Trophoblast cell (in vitro differentiated cells and primary cell): ENCODE measurements at regions not wholly inside any gene's neighbourhood (a gene's known extent, or its start where the extent isn't known, plus 50 kb on each side); places are given as distances from the start of the nearest gene placed in this dataset.

Source experiments
- DNase-seq, 2 donors: peaks; one replicate each; pipeline ENCODE4 v3.0.0-alpha.2; 2016
- H2AFZ ChIP-seq: 2 replicates; pipeline ENCODE4 v1.6.1; 2013; ENCODE audit warnings: low read length, moderate library complexity, mild to moderate bottlenecking; ENCODE audit not compliant: insufficient read depth, poor library complexity
- H2AK5ac ChIP-seq: 2 replicates; pipeline ENCODE4 v1.6.1; 2013; ENCODE audit warnings: mild to moderate bottlenecking, low read length
- H2BK120ac ChIP-seq: 2 replicates; pipeline ENCODE4 v1.6.1; 2013; ENCODE audit warnings: low read length, mild to moderate bottlenecking, moderate library complexity; ENCODE audit not compliant: insufficient read depth, poor library complexity
- H2BK12ac ChIP-seq: 2 replicates; pipeline ENCODE4 v1.6.1; 2013; ENCODE audit warnings: mild to moderate bottlenecking, low read length, moderate library complexity
- H2BK5ac ChIP-seq: 2 replicates; pipeline ENCODE4 v1.6.1; 2013; ENCODE audit warnings: low read length, low read depth, moderate library complexity, mild to moderate bottlenecking; ENCODE audit not compliant: poor library complexity
- H3K14ac ChIP-seq: 2 replicates; pipeline ENCODE4 v1.6.1; 2013; ENCODE audit warnings: mild to moderate bottlenecking, low read length
- H3K18ac ChIP-seq: 2 replicates; pipeline ENCODE4 v1.6.1; 2013; ENCODE audit warnings: mild to moderate bottlenecking, low read length
- H3K23ac ChIP-seq: 2 replicates; pipeline ENCODE4 v1.6.1; 2013; ENCODE audit warnings: low read length
- H3K27ac ChIP-seq: 2 replicates; pipeline ENCODE4 v1.5.1; 2013; ENCODE audit warnings: low read depth, mild to moderate bottlenecking, inconsistent platforms, low read length, moderate library complexity
- H3K27me3 ChIP-seq: 2 replicates; pipeline ENCODE4 v1.6.1; 2013; ENCODE audit warnings: inconsistent platforms, mild to moderate bottlenecking, low read length, moderate library complexity; ENCODE audit not compliant: insufficient read depth
- H3K36me3 ChIP-seq, 2 experiments: 1 replicate in 1 of 2; 2 replicates in 1 of 2; pipeline ENCODE4 v1.6.1; 2013; ENCODE audit warnings: low read length in 2 of 2, mild to moderate bottlenecking in 2 of 2, moderate library complexity in 1 of 2; ENCODE audit not compliant: insufficient read depth in 2 of 2, control insufficient read depth in 1 of 2
- H3K4ac ChIP-seq: 2 replicates; pipeline ENCODE4 v1.6.1; 2013; ENCODE audit warnings: low read depth, mild to moderate bottlenecking, low read length, moderate library complexity
- H3K4me1 ChIP-seq, 2 experiments: 1 replicate in 1 of 2; 2 replicates in 1 of 2; pipeline ENCODE4 v1.6.1; 2013; ENCODE audit warnings: low read length in 2 of 2, mild to moderate bottlenecking in 2 of 2, moderate library complexity in 1 of 2; ENCODE audit not compliant: insufficient read depth in 2 of 2, control insufficient read depth in 1 of 2
- H3K4me2 ChIP-seq: 2 replicates; pipeline ENCODE4 v1.6.1; 2013; ENCODE audit warnings: inconsistent platforms, mild to moderate bottlenecking, low read length, moderate library complexity
- H3K4me3 ChIP-seq: 2 replicates; pipeline ENCODE4 v1.5.1; 2013; ENCODE audit warnings: mild to moderate bottlenecking, low read depth, low read length, inconsistent platforms
- H3K79me1 ChIP-seq: one replicate; pipeline ENCODE4 v1.6.1; 2013; ENCODE audit warnings: low read length
- H3K79me2 ChIP-seq: 2 replicates; pipeline ENCODE4 v1.6.1; 2013; ENCODE audit warnings: low read length, mild to moderate bottlenecking; ENCODE audit not compliant: control insufficient read depth, insufficient read depth, poor library complexity
- H3K9ac ChIP-seq: 2 replicates; pipeline ENCODE4 v1.6.1; 2013; ENCODE audit warnings: mild to moderate bottlenecking, low read length
- H3K9me3 ChIP-seq: 2 replicates; pipeline ENCODE4 v1.6.1; 2013; ENCODE audit warnings: low read depth, mild to moderate bottlenecking, control low read depth, inconsistent platforms, low read length; ENCODE audit not compliant: insufficient read depth
- H4K12ac ChIP-seq: 2 replicates; pipeline ENCODE4 v1.6.1; 2013; ENCODE audit warnings: low read depth, mild to moderate bottlenecking, low read length, moderate library complexity
- H4K8ac ChIP-seq: 2 replicates; pipeline ENCODE4 v1.6.1; 2013; ENCODE audit warnings: low read depth, mild to moderate bottlenecking, low read length, moderate library complexity
- H4K91ac ChIP-seq: one replicate; pipeline ENCODE4 v1.6.1; 2013; ENCODE audit warnings: low read depth, mild to moderate bottlenecking, low read length, moderate library complexity
- whole genome bisulfite sequencing: extraction: QIAGEN DNeasy Blood & Tissue Kit; methylation state at CpG from one replicate; pipeline ENCODE4 v1.1.7; 2013; ENCODE audit warnings: missing lambda C conversion rate; ENCODE audit not compliant: insufficient read length, insufficient coverage; ENCODE audit errors: extremely low coverage; 5-methylcytosine and 5-hydroxymethylcytosine counted together

DNA sequence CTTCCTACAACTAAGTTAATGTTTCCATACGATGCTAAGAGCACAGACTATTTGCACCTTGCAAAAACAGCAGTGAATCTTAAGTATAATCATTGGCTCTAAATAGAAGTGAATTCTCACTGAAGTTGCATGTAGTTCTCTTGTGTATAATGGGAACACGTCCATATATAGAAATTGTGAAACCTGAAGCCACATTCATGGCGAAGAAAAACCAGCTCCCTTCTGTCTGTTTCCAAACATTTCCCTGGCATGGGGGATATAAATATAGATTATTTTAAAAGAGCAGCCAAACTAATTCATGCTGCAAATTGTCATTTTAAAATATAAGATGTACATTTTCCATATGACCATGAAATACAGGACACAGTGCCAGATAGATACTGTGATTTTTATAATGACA lies 71.1 kb downstream of the TRAM1L1 start:
- Histone ChIP-seq H3K9me3 (no peaks in the 10 kb centered on the region), H3K36me3 (no peaks in the 10 kb centered on the region), H2BK12ac (no peak overlapping the region), H4K8ac (no peak overlapping the region), H3K18ac (no peak overlapping the region), H3K27me3 (no peaks in the 10 kb centered on the region), H3K14ac (no peak overlapping the region), H3K4me2 (no peak overlapping the region), H3K79me2 (no peaks in the 10 kb centered on the region), H3K4ac (no peak overlapping the region), H3K79me1 (no peaks in the 10 kb centered on the region), H3K4me3 (no peak overlapping the region), H2BK120ac (no peak overlapping the region), H2AFZ (no peak overlapping the region), H3K4me1 (no peaks in the 10 kb centered on the region), H3K9ac (no peak overlapping the region), H3K27ac (no peak overlapping the region), H4K12ac (no peak overlapping the region), H4K91ac (no peak overlapping the region), H3K23ac (no peak overlapping the region), H2BK5ac (no peak overlapping the region), H2AK5ac (no peak overlapping the region)
- DNase-seq = no peak
- WGBS = no CpG with 5 or more reads among the region's 3 CpGs

DNA sequence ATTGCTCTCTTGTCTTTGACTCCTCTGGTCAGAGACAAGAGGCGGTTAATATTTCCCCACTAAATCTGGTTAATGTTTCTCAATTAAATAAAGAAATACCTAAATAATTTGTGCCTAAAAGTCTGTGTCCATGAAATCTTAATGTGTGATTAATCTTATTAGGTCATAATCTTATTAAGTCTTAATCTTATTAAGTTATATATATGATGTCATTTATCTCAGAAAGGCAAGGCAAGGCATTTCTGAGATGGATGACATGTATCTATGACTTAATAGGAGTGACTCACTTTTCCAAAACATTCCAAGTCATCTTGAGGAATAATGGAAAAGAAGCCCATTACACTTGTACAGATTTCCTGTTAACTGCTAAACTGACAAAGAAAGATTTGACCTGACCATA lies 74.7 kb downstream of the TRAM1L1 start:
- Histone ChIP-seq H3K79me1 (no peaks in the 10 kb centered on the region), H4K8ac (no peak overlapping the region), H3K9ac (no peak overlapping the region), H3K23ac (no peak overlapping the region), H3K27ac (no peak overlapping the region), H3K14ac (no peak overlapping the region), H4K91ac (no peak overlapping the region), H3K27me3 (no peaks in the 10 kb centered on the region), H3K4ac (no peak overlapping the region), H2BK12ac (no peak overlapping the region), H3K9me3 (no peaks in the 10 kb centered on the region), H3K4me2 (no peak overlapping the region), H2BK5ac (no peak overlapping the region), H4K12ac (no peak overlapping the region), H2AFZ (no peak overlapping the region), H3K79me2 (no peaks in the 10 kb centered on the region), H2AK5ac (no peak overlapping the region), H3K4me1 (no peaks in the 10 kb centered on the region), H2BK120ac (no peak overlapping the region), H3K18ac (no peak overlapping the region), H3K4me3 (no peak overlapping the region), H3K36me3 (no peaks in the 10 kb centered on the region)
- DNase-seq = no peak
- no CpG with 5 or more reads among the region's 1 CpG for WGBS

DNA sequence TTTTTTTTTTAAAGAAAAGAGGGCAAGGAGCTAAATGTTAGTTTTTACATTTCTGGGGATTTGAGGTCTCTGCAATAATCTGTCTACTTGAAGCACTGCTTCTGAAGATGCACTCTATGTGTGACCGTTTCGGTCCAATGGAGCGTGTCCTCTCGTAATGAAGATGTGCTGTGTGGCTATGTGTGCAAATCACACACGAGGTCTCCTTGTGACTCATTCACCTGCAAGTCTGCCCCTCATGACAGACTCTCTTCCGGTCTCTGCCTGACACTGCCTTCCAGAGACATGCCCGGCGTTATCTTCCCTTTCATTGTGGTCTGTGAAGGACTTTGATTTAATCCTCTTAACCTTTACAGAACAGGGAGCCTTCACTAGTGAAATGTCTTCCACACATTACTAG lies 84.3 kb downstream of the TRAM1L1 start:
- Histone ChIP-seq H2AFZ (no peak overlapping the region), H3K36me3 (no peaks in the 10 kb centered on the region), H3K4me3 (no peak overlapping the region), H3K14ac (no peak overlapping the region), H3K4ac (no peak overlapping the region), H3K23ac (no peak overlapping the region), H4K91ac (no peak overlapping the region), H3K9me3 (no peaks in the 10 kb centered on the region), H4K8ac (no peak overlapping the region), H3K9ac (no peak overlapping the region), H3K27me3 (no peaks in the 10 kb centered on the region), H3K79me1 (no peaks in the 10 kb centered on the region), H3K27ac (no peak overlapping the region), H2BK120ac (no peak overlapping the region), H2BK5ac (no peak overlapping the region), H3K18ac (no peak overlapping the region), H3K4me1 (no peaks in the 10 kb centered on the region), H3K79me2 (no peaks in the 10 kb centered on the region), H2BK12ac (no peak overlapping the region), H2AK5ac (no peak overlapping the region), H3K4me2 (no peak overlapping the region), H4K12ac (no peak overlapping the region)
- no CpG with 5 or more reads among the region's 8 CpGs for WGBS
- no peak for DNase-seq

DNA sequence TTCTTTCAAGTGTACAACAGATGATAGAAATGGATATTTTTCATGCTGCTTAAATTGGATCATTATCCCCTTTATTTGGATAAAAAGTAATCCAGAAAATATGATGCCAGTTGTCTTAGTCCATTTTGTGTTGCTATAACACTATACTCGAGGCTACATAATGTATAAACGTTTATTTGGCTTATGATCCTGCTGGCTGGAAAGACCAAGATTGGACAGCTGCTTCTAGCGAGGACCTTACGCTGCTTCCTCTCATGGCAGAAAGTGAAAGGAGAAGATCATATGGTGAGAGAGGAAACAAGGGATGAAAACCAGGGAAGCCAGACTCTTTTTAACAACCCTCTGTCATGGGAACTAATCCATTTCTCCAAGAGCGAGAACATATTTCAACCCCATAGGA lies 102.7 kb downstream of the TRAM1L1 start:
- H3K27me3 ChIP-seq = no peaks in the 10 kb centered on the region
- no peaks in the 10 kb centered on the region for H3K79me1 ChIP-seq
- no peak overlapping the region for H3K14ac ChIP-seq
- no peak overlapping the region for H2BK12ac ChIP-seq
- no peak overlapping the region for H2AFZ ChIP-seq
- no peak for DNase-seq
- no peak overlapping the region for H2BK120ac ChIP-seq
- H3K4me2 ChIP-seq = no peak overlapping the region
- H3K27ac ChIP-seq = no peak overlapping the region
- H4K91ac ChIP-seq = no peak overlapping the region
- no CpG with 5 or more reads among the region's 5 CpGs for WGBS
- no peak overlapping the region for H2AK5ac ChIP-seq
- H3K4me1 ChIP-seq = no peaks in the 10 kb centered on the region
- no peaks in the 10 kb centered on the region for H3K36me3 ChIP-seq
- no peak overlapping the region for H3K4me3 ChIP-seq
- H2BK5ac ChIP-seq = no peak overlapping the region
- H3K4ac ChIP-seq = no peak overlapping the region
- no peak overlapping the region for H3K18ac ChIP-seq
- no peak overlapping the region for H4K8ac ChIP-seq
- no peak overlapping the region for H4K12ac ChIP-seq
- no peaks in the 10 kb centered on the region for H3K9me3 ChIP-seq
- H3K79me2 ChIP-seq = no peaks in the 10 kb centered on the region
- H3K23ac ChIP-seq = no peak overlapping the region
- no peak overlapping the region for H3K9ac ChIP-seq
